Stimulated activated CD8-positive, alpha-beta memory T cell treated with anti-CD3 and anti-CD28 coated beads, Interleukin-7, amount 100 ng/mL, for 24 hours (primary cell): ENCODE measurements at regions not wholly inside any gene's neighbourhood (a gene's known extent, or its start where the extent isn't known, plus 50 kb on each side); places are given as distances from the start of the nearest gene placed in this dataset.
"Not testable (repeated sequence)": the region's sequence is repeated elsewhere in the genome, so short reads cannot be mapped to it uniquely, and the experiment has no call there.

ENCODE experiments used
- DNase-seq: peaks from one replicate; pipeline ENCODE4 v3.0.0-alpha.2; 2020; ENCODE audit warnings: low read depth

DNA sequence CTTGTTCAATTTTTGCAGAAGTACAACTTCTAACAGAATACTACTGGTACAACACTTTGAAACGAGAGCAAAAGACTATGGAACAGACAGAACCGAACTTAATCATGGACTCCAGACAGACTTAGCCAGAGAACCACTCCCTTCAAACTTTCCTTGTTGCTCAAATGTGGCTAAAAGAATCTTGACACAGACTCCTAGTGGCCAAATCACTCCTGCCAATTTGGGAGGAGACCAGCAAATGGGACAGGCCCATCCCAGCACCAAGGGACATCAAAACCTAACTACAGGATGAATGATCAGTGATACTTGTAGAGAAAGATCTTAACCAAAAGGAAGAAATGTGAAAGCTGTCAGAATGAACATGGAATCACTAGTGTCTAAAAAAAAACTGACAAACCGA is 154.0 kb downstream of the MATN1 start:
- no peak for DNase-seq

DNA sequence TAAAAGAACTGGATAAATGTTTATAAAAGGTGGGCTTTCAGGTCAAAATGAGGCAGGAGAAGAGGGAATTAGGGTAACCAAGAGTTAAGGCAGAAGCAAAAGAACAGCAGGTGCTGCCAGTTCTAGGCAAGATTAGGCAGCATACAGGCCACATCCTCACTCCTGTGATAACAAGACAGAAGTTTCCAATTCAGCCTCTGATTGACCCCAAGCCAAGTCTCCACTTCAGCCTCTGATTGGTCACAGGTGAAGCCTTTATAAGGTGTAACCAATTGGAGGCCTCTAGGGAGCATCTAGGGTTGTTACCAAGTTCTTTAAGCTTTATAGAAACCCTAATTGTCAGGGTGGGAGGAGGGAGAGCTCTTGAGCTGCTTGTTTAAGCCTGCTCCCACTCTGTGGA is 160.8 kb downstream of the MATN1 start:
- no peak for DNase-seq

GRCh38 chr1:30551603-30552002 is 171.8 kb downstream of the MATN1 start:
- DNase-seq: no peak

DNA sequence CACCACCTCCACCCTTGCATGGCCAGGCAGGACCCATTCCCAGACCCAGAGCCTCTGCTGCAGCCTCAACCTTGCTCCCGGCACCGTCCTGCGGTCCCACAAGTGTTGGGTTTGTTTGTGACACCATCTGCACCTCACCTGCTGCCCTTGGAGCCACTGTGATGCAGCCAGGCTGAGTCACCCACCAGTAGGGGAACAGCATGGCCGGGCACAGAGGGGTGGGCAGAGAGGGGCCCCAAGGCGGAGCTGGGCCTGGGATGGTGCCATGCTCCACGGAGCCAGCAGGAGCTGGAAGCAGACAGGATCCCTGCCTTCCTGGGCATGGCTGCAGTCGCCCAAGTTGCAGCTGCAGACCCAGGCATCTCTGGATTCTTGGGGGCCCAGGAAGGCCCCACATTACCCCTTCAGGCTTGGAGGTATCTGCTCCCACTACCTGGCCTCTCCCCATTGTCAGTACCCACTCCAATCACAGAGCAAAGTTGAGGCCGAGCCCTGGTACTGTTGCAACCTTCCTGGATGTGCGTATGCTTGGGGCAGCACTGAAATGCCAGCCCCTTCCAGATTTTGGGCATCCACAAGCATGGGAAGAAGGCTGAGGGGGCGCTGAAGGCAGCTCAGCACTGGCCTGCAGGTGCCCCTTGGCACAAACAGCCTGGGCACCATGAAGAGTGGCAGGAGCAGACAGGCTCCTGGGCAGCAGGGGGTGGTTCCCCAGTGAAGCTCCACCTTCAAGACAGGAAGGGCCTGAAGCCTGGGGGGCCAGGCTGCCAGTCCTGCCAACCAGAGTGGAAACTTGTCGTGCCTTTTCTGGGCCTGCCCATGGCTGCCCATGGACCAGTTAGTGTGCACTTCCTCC is 172.8 kb downstream of the MATN1 start:
- no peak for DNase-seq

DNA sequence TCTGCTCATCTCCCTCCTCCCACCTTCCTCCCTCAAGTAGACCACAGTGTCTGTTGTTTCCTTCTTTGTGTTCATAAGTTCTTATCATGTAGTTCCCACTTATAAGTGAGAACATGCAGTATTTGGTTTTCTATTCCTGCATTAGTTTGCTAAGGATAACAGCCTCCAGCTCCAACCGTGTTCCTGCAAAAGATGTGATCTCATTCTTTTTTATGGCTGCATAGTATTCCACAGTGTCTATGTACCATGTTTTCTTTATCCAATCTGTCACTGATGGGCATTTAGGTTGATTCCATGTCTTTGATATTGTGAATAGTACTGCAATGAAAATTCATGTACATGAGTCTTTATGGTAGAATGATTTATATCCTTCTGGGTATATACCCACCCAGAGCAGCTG is 173.5 kb downstream of the MATN1 start:
- DNase-seq: not testable (repeated sequence)

GRCh38 chr1:30548294-30548693 is 175.1 kb downstream of the MATN1 start:
- DNase-seq: no peak

DNA sequence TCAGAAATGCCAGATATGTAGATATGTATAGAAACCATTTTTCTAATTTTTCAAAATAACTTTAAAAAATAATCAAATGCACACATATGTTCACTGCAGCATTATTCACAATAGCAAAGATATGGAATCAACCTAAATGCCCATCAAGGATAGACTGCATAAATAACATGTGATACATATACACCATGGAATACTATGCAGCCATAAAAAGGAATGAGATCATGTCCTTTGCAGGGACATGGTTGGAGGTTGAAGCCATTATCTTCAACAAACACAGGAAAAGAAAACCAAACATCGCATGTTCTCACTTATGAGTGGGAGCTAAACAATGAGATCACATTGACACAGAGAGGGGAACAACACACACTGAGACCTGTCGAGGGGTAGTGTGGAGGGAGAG is 176.1 kb downstream of the MATN1 start:
- not testable (repeated sequence) for DNase-seq

DNA sequence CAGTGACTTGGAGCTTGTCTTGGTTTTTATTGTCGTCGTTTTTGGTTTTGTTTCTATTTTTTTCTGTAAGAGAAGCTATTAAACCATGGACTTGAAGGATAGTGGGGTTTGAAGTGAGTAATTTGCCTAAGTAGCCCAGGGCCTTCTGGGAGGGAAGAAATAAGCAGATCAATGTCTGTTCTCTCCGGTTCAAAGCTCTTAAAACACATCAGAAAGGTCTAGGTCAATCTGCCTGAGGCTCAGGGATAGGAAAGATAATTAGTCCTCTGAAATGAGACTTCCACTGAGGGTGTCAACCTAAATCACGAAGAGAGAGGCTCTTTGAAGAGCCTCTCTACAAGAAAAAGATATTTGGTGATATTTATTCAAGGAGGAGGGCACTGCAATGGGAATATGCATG is 178.0 kb downstream of the MATN1 start:
- DNase-seq: no peak

DNA sequence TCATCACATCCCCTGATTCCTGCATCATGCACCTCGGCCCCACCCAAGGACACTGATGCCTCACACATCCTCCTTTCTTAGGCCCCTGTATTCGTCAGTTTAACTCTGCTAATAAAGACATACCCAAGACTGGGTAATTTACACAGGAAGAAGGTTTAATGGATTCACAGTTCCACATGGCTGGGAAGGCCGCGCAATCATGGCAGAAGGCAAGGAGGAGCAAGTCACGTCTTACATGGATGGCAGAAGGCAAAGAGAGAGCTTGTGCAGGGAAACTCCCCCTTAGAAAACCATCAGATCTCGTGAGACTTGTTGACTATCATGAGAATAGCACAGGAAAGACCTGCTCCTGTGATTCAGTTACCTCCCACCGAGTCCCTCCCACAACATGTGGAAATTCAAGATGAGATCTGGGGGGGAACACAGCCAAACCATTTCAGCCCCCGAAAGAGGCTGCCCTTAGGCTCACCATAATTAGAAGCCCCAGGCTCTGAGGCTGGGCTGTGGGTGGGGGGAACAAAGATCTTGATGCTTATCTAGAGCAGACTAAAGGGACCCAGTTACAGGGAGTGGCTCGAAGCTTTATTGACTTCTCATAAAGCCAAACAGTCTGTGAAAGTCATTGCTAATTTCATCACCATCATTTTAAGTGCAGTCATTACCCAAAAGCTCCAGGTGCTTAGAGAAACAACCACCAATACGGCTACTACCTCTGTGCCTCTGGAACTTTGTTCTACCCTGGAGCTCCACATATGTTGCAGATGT is 181.5 kb downstream of the MATN1 start:
- no peak for DNase-seq

GRCh38 chr1:30540611-30541192 is 182.7 kb downstream of the MATN1 start:
- DNase-seq: no peak

DNA sequence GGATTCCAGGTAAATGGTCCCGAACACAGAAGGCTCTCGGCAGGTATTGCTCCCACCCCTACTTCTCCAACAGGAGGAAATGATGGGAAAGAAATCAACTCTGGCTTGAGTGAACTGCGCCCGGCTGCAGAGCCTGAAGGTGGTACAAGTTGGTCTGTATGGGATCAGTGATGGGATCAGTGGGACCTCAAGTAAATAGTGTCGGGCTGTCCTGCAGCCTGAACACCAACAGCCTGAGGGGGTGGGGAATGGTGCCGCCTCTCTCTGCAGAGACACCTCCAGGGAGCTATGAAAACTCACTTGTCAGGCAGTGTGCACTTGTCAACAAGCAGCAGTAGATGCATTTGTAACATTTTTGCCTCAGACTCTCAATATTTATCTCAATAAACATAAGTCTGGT is 183.5 kb downstream of the MATN1 start:
- no peak for DNase-seq

DNA sequence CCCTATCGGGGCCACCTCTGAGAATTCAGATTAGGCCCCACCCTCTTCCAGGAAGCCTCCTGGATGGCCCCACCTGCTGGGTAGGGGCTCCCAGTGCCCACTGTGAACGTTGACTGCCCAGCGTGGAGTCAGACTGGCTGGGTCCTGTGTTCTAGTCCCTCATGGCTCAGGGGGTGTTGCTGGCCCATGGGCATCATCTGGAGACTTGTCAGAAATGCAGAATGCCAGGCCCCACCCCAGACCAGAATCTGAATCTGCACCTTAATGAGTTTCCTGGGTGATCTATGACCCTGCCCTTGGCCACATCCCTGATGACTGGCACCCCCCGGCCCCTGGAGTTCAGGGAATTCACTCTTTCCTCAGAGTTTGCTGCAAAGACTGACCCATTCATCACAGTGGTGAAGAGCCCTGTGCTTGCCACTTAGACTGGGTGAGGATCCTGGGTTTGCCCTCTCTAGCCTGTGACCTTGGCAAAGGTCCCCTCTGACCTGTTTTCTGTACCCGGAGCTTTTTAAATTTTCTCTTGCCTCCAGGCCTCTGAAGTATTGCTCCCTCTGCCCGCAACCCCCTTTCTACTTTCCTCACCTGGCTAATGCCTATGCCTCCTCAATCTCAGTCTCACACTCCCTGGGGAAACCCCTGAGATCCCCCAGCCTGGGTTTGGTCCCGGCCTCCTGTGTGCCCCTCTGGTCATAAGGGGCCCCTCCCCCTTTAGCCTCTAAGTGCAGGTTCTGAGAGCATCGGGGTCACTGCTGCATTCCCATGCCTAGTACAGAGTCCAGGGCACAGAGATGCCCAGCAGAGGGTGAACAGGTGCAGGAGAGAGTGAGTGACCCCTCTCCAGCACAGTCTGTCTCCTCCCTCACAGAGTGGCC is 184.2 kb downstream of the MATN1 start:
- no peak for DNase-seq

DNA sequence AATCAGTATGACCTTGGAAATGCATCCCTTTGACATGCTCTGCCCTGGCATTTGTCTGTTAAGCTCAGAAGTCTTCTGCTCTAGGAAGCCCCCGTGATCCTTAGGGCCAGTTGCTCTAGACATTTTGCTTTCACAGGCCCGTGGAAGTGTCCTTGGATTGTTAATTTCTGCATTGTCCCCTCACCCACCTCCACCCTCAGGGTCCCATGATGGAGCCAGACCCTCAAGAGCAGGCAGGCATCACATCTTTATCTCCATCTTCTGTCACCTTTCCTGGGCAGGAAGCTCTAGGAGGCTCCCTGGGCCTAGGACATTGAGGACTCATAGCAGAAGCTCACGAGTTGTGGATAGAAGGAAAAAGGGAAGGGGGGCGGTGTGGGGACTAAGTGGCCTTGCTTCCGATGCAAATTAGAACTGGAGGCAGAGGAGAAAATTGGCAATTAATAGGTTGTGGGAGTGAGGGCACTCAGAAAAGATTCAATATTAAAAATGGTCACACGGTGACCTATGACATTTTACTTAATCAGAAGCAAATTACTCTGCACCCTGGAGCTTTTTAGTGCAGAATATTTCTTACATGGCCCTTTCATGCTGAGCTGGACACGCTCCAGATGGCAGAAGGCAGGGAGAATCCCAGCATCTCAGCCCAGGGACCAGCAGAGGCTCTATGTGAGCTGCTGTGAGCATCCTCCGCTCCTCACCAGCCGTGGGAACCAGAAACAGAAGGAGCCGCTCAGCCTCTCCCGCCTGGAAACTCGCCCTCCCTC is 185.0 kb downstream of the MATN1 start:
- no peak for DNase-seq

GRCh38 chr1:30537279-30537678 is 186.1 kb downstream of the MATN1 start:
- no peak for DNase-seq

DNA sequence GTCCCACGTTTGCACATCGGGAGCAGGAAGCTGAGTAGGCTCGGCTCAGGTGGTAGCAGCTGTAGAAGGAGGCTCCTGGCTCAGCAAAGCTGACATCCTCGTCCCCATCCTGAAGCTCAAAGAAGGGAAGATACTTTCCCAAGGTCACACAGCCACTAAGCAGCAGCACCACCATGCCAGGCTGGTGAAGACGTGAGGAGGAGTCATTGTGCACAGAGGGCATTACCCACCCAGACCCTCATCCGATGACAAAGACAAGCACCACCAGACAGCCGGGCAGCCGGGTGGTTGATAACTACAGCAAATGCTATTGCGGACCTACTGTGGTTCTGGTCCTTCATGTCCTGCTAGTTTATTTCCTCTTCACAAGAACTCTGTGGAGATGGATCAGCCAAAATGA is 186.9 kb downstream of the MATN1 start:
- no peak for DNase-seq

- DNase-seq: no peak
These were observed 187.6 kb downstream of the MATN1 start for GRCh38 chr1:30535595-30536325.

GRCh38 chr1:30534551-30534940 is 188.8 kb downstream of the MATN1 start:
- DNase-seq: no peak

DNA sequence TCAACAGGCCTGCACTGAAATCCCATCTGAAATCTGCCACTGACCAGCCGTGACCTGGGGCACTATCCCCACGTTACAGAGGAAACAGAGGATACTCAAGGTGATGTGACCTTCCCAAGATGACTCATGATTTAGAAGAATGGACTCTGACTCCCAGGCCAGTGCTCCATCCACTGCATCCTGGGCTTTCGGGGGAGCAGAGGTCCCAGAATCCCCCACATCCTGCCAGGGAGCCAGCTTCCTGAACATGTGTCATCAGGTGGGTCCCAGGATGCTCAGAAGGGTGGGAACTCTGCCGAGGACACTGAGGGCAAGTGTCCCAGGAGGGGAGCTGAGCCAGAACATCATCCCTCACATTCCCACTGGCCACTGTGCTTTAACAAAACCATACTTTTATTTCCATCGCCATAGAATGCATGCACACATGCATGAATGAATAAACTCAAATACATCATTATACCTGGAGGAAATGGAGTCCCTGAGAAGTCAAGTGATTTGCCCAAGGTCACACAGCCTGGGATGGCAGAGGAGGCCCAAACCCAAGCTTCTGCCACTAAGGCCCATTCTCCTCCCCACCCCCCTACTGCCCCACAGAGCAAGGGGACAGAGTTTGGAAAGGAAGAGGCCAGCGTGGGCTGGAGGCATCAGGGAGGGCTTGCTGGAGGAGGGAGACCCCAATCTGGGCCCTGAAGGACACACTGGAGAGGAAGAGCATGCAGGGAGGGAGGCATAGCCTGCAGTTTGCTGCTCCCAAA is 189.4 kb downstream of the MATN1 start:
- DNase-seq: no peak

- DNase-seq: no peak
These were observed 190.2 kb downstream of the MATN1 start for GRCh38 chr1:30533141-30533540.

- no peak for DNase-seq
These were observed 190.8 kb downstream of the MATN1 start for GRCh38 chr1:30532621-30533020.
